ENCODE measurements at regions not wholly inside any gene's neighbourhood (a gene's known extent, or its start where the extent isn't known, plus 50 kb on each side); places are given as distances from the start of the nearest gene placed in this dataset.

DNA sequence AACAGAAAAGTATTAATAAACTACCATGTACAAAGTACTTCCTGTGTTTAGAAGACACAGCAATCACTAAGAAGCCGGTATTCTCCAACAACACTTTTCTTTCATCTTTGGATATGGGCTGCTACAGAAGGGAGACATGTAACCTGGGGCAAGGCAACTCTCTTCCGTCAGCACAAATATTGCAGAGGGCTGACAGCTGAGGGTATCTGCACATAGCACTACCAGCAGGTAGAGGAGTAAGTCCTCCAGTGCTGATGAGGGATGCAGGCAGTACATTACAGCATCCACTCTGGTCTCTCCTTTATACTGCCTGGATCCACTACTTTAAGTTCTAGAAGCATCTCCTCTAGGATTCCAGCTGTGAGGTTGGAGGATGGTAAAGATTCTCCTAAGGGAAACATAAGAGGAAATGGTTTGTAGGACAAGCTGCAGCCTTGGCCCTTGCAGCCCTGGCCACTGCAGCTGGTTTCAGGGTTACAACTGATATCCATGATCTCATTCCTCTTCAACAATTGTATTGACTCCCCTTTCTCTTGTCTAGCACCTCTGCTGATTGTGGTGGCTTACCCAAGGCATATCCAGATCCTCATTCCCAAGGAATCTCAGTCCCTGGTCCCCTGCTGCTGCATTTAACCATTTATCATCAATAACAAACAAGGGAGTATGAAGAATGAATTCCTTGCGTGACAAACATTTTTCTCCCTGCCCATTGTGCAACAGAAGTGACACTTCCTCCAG is 110.7 kb upstream of the ADGRF1 start:
- Mint-ChIP-seq H3K9me3 (ENCODE audit: low read depth) (no peaks in the 10 kb centered on the region), H3K4me3 (ENCODE audit: low read depth) (no peak overlapping the region), H3K36me3 (ENCODE audit: insufficient read depth) (no peaks in the 10 kb centered on the region), H3K27ac (peak overlapping the region; percentile 76), H3K4me1 (ENCODE audit: low read depth) (peaks cover 22% of the 10 kb centered on the region), H3K27me3 (peaks cover 2% of the 10 kb centered on the region)
- TF ChIP-seq, protein P1, sequence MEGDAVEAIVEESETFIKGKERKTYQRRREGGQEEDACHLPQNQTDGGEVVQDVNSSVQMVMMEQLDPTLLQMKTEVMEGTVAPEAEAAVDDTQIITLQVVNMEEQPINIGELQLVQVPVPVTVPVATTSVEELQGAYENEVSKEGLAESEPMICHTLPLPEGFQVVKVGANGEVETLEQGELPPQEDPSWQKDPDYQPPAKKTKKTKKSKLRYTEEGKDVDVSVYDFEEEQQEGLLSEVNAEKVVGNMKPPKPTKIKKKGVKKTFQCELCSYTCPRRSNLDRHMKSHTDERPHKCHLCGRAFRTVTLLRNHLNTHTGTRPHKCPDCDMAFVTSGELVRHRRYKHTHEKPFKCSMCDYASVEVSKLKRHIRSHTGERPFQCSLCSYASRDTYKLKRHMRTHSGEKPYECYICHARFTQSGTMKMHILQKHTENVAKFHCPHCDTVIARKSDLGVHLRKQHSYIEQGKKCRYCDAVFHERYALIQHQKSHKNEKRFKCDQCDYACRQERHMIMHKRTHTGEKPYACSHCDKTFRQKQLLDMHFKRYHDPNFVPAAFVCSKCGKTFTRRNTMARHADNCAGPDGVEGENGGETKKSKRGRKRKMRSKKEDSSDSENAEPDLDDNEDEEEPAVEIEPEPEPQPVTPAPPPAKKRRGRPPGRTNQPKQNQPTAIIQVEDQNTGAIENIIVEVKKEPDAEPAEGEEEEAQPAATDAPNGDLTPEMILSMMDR (IDR thresholded peaks at IDR 0.05; ENCODE audit: unreplicated experiment): no peak
- DNase-seq (ENCODE audit: low spot score, unreplicated experiment): no peak

DNA sequence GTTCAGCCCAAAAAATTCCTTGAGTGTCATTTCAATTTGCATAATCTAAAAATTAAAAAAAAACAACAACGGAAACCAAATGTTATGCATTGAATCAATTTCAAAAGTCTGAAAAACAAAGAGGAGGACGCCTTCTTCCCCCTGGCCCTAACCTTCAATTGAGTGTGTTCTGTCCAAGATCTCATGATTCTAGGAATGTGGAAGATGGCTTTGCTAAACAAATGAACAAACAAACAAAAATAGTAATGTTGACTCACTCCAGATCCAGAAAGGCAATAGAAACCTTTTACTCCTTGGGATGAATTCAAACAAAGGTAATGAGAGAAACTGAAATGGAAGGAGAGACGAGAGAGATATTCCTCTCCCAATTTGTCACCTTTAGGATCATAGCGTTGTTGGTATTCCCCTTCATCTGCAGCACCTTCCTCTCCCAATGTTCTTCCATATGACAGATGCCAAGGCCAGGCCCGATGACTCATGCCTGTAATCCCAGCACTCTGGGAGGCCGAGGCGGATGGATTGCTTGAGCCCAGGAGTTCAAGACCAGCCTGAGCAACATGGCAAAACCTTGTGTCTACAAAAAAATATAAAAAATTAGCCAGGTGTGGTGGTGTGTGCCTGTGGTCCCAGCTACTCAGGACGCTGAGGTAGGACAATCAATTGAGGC is 109.2 kb upstream of the ADGRF1 start:
- H3K27ac Mint-ChIP-seq: no peak overlapping the region
- H3K9me3 Mint-ChIP-seq (ENCODE audit: low read depth): no peaks in the 10 kb centered on the region
- H3K4me1 Mint-ChIP-seq (ENCODE audit: low read depth): peaks cover 37% of the 10 kb centered on the region
- H3K4me3 Mint-ChIP-seq (ENCODE audit: low read depth): no peak overlapping the region
- DNase-seq (ENCODE audit: low spot score, unreplicated experiment): no peak
- TF ChIP-seq, protein P1 (IDR thresholded peaks at IDR 0.05; ENCODE audit: unreplicated experiment): no peak
- no peaks in the 10 kb centered on the region for H3K36me3 Mint-ChIP-seq (ENCODE audit: insufficient read depth)
- H3K27me3 Mint-ChIP-seq: peaks cover 2% of the 10 kb centered on the region

DNA sequence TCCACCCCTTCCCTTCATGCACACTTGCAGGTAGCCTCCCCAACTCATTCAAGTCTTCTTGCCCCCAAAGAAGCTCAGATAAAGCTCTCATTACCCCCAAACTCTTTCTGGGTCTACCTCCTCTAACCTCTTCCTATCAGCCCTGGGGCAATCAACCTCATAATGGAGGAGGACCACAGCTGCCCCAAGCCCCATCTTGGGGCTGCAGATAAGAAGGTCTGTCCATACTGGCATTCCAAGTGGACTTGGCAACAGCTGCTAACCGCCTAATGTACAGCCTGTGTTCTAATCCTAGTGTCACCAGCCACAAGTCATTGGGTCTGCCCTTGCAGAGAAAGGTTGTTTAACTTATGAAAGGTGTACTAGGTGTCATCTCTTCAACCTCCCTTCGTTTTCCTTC is 107.4 kb upstream of the ADGRF1 start:
- Mint-ChIP-seq H3K27me3 (no peaks in the 10 kb centered on the region), H3K36me3 (ENCODE audit: insufficient read depth) (no peaks in the 10 kb centered on the region), H3K9me3 (ENCODE audit: low read depth) (no peaks in the 10 kb centered on the region), H3K4me1 (ENCODE audit: low read depth) (peaks cover 42% of the 10 kb centered on the region), H3K27ac (no peak overlapping the region), H3K4me3 (ENCODE audit: low read depth) (no peak overlapping the region)
- DNase-seq (ENCODE audit: low spot score, unreplicated experiment): no peak
- TF ChIP-seq, protein P1 (IDR thresholded peaks at IDR 0.05; ENCODE audit: unreplicated experiment): no peak

DNA sequence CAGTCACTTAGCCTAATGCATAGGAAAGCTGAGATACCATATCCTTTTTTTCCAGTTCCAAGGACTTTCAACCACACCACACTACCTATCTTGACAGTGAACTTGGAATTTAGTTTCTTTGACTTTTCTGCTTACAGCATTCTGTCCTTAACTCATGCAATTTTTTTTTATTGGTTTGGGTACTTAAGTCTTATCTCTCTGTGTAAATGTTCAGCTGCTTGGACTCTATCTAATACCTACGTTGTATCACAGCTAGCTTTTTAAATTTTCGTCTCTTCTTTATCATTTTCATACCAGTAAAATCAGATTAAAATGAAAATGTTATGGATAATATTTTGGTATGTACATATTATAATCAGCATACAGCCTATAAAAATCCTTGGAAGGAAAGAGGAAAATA is 106.9 kb upstream of the ADGRF1 start:
- Mint-ChIP-seq H3K27ac (no peak overlapping the region), H3K4me3 (ENCODE audit: low read depth) (no peak overlapping the region), H3K4me1 (ENCODE audit: low read depth) (peaks cover 40% of the 10 kb centered on the region), H3K36me3 (ENCODE audit: insufficient read depth) (no peaks in the 10 kb centered on the region), H3K9me3 (ENCODE audit: low read depth) (no peaks in the 10 kb centered on the region), H3K27me3 (no peaks in the 10 kb centered on the region)
- no peak for DNase-seq (ENCODE audit: low spot score, unreplicated experiment)
- TF ChIP-seq, protein P1 (IDR thresholded peaks at IDR 0.05; ENCODE audit: unreplicated experiment): no peak

DNA sequence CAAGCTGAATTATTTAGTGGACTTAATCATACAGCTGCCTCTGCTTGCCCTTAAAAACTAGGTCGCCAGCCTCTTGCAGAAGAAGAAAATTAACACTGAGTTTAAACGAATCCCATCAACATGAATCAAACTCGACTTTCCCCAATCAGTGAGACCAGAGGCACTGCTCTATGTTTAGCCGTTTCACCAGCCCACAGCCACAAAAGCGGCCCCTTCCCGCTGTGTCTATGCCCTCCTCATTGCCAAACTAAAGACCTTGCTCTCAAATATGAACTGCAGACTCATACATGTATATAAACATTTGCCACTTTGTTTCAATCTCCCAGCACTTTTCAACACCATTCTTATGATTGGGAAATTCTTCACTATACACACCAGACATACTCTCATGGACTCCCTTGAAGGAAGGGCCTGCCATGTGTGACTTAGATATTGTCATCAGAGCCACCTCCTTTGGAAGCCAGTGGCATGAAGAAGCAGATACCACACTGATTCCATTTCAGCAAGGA is 105.8 kb upstream of the ADGRF1 start:
- no peak for DNase-seq (ENCODE audit: low spot score, unreplicated experiment)
- TF ChIP-seq, protein P1 (IDR thresholded peaks at IDR 0.05; ENCODE audit: unreplicated experiment): no peak
- no peak overlapping the region for H3K4me3 Mint-ChIP-seq (ENCODE audit: low read depth)
- peak overlapping the region; percentile 35 for H3K27ac Mint-ChIP-seq
- no peaks in the 10 kb centered on the region for H3K36me3 Mint-ChIP-seq (ENCODE audit: insufficient read depth)
- no peaks in the 10 kb centered on the region for H3K9me3 Mint-ChIP-seq (ENCODE audit: low read depth)
- peaks cover 34% of the 10 kb centered on the region for H3K4me1 Mint-ChIP-seq (ENCODE audit: low read depth)
- no peaks in the 10 kb centered on the region for H3K27me3 Mint-ChIP-seq

Measured in progenitor cell of endocrine pancreas (in vitro differentiated cells).